GM20000 (cell line): ENCODE measurements at regions not wholly inside any gene's neighbourhood (a gene's known extent, or its start where the extent isn't known, plus 50 kb on each side); places are given as distances from the start of the nearest gene placed in this dataset.

Experiments
- DNase-seq: peaks from one replicate; pipeline ENCODE4 v3.0.0; 2012; ENCODE audit warnings: low spot score
- TF ChIP-seq, protein P1 (sequence below): IDR thresholded peaks from 2 replicates; pipeline ENCODE4 v1.5.1; 2012; ENCODE audit warnings: mild to moderate bottlenecking, control low read depth; ENCODE audit errors: extremely low read depth, missing control alignments

DNA sequence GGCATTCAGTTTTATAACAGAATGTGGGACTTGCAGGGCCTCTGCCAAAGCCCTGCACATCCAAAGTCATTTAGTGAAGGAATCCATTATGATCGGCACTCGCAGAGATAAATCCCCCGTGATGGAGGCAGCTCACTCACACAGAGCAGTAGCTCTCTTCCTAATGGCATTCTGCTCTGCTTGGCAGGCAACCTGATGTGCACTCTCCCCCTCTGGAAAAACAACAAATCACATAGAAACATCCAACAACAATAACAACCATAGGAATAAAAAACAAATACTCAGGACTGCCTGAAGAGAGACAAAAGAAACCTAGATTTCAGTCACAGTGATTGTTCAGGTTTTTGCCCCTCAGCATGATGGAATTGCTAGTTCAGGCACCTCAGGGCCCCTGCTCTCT, 59.7 kb downstream of the NAA11 start:
- no peak for DNase-seq
- TF ChIP-seq, protein P1, sequence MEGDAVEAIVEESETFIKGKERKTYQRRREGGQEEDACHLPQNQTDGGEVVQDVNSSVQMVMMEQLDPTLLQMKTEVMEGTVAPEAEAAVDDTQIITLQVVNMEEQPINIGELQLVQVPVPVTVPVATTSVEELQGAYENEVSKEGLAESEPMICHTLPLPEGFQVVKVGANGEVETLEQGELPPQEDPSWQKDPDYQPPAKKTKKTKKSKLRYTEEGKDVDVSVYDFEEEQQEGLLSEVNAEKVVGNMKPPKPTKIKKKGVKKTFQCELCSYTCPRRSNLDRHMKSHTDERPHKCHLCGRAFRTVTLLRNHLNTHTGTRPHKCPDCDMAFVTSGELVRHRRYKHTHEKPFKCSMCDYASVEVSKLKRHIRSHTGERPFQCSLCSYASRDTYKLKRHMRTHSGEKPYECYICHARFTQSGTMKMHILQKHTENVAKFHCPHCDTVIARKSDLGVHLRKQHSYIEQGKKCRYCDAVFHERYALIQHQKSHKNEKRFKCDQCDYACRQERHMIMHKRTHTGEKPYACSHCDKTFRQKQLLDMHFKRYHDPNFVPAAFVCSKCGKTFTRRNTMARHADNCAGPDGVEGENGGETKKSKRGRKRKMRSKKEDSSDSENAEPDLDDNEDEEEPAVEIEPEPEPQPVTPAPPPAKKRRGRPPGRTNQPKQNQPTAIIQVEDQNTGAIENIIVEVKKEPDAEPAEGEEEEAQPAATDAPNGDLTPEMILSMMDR: no peak

DNA sequence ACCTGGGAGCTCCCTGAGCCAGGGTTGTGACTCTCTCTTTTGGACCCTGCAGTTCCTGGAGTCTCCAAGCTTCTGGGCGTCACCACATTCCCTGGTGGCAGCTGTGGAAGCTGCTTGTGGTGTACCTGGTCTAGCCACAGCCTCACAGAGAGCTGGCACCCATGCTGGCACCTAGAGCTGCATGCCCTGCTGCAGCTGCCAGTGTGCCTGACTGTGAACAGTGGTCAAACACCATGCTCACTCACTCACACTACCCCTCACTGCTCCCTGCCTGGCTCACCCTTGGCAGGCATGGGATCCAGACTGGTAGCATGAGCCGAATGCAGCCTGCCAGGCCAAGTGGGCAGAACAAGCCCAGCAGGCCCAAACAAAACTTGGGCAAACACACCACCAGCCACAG, 66.6 kb downstream of the NAA11 start:
- TF ChIP-seq, protein P1: no peak
- DNase-seq: no peak

DNA sequence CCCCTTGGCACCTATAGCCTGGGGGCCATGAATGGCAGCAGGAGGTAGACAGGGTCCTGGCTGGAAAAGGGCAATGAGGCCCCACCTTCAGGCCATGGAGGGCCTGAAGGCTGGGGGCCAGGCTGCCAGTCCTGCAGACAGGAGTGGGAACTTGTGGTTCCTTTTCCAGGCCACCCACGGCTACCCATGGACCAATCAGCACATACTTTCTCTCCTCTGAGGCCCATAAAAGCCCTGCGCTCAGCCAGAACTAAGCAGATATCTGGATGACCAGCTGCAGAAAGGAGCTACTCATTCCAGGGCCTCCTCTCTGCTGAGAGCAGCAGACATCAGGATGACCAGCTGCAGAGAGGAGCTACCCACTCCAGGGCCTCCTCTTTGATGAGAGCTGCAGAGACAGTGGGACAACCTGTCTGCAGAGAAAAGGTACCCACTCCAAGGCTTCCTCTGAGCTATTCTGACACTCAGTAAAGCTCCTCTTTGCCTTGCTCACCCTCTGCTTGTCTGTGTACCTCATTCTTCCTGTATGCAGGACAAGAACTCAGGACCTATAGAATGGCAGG, 67.2 kb downstream of the NAA11 start:
- TF ChIP-seq, protein P1: no peak
- DNase-seq: no peak

DNA sequence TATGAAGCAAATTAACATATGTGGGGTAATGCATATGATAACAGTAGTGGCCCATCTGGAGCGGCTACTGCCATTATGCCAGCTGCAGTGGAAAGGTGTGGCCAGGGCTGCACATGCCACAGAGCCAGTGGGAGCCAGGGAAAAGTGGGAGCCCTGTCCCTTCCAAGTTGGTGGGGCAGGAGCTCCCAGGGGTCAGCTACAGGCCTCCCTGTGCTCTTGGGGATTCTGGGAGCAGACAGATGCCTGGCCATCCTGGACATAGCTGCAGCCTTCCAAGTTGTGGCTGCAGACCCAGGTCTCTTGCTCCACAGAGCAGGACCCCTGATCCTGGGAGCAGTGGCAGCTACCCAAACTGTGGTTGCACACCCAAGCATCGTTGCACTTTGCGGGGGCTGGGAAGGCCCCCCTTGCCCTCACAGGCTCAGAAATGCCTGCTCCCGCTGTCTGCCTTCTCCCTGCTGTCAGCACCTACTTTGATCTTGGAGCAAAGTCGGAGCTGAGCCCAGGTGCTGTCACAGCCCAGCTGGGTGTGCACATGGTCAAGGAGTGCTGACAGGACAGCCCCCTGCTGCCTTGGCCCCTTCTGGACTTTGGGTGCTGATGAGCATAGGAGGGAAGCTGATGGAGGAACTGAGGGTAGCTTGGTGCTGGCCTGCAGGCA, 67.8 kb downstream of the NAA11 start:
- DNase-seq: no peak
- TF ChIP-seq, protein P1: no peak

DNA sequence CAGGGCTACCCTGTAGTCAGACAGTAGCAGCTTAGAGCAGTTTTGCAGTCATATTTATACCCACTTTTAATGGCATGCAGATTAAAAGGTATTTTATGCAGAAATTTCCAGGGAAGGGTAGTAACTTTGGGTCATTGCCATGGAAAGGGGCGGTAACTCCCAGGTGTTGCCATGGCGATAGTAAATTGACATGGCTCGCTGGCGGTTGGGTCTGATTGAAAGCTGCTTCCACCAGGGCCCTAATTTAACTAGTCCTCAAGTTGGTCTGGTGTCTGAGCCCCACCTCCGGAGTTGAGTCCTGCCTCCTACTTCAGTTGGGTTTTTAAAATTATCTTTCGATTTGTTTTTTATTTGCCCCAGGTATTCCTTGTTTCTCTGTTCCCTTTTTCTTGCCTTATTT, 70.1 kb downstream of the NAA11 start:
- TF ChIP-seq, protein P1: no peak
- no peak for DNase-seq

DNA sequence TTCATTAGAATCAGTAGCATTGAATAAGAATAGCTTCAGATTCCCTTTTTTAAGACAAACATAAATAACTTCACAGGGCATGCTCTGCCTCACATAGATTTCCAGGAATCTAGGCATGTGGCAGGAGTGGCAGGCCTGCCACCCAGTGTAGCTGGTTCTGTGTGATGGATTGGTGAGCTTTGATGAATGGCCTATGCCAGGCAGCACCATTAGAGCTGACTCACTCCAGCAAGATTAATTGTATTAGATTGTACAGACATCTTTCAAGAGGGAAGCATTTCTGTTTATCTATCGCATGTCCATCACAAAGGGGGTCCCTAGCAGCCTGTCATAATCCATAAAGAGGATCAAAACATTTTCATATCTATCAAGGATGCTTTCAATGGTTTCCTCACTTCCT, 71.9 kb downstream of the NAA11 start:
- DNase-seq: no peak
- TF ChIP-seq, protein P1: no peak

DNA sequence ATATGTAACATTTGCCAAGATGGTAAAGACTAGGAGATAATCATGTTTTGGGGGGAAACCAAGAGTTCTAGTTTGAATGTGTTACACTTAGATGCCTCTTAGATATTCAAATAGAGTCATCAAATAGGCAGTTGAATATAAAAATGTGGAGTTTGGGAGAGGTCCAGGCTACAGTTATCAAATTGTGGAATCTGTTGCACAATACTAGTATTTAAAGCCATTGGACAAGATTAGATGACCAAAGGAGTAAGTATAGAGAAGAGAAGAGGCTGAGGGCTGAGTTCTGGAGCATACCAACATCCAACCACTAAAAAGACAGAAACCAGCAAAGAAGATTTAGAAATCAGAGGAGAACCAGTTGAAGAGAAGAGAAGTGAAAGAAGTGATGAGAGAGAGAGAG, 72.7 kb downstream of the NAA11 start:
- TF ChIP-seq, protein P1: no peak
- no peak for DNase-seq
